ENCODE measurements at regions not wholly inside any gene's neighbourhood (a gene's known extent, or its start where the extent isn't known, plus 50 kb on each side); places are given as distances from the start of the nearest gene placed in this dataset.

- Histone ChIP-seq H3K27ac (ENCODE audit: insufficient read depth, low read length) (no peak overlapping the region), H3K27me3 (ENCODE audit: control insufficient read depth, insufficient read depth, low read length) (peaks cover 3% of the 10 kb centered on the region), H3K9me3 (ENCODE audit: control insufficient read depth, insufficient read depth, low read depth, low read length) (no peaks in the 10 kb centered on the region), H2AFZ (ENCODE audit: low read length) (no peak overlapping the region), H3K4me1 (ENCODE audit: control insufficient read depth, extremely low read depth, insufficient read depth, low read length) (no peaks in the 10 kb centered on the region), H3K4me3 (replicated peaks in 1 of 4; ENCODE audit: control extremely low read depth in 1 of 4, insufficient read depth in 1 of 4, low read depth in 3 of 4, low read length in 4 of 4) (no peak overlapping the region), H3K79me2 (ENCODE audit: control insufficient read depth, insufficient read depth, low read length) (no peaks in the 10 kb centered on the region), H3K9ac (ENCODE audit: insufficient read depth, low read length) (no peak overlapping the region), H4K20me1 (ENCODE audit: control insufficient read depth, extremely low read depth, insufficient read depth, low read length) (no peaks in the 10 kb centered on the region), H3K4me2 (ENCODE audit: extremely low read depth, insufficient read depth, low read length) (no peak overlapping the region), H3K36me3 (ENCODE audit: control insufficient read depth, insufficient read depth, low read length) (no peaks in the 10 kb centered on the region)
- TF ChIP-seq EZH2 (IDR thresholded peaks at IDR 0.05; ENCODE audit: low read length, missing control alignments): no peak
- TF ChIP-seq CTCF (conservative IDR thresholded peaks at IDR 0.05 in 1 of 2, IDR thresholded peaks at IDR 0.05 in 1 of 2; ENCODE audit: low read depth in 1 of 2, low read length in 2 of 2): no peak
- no peak for DNase-seq (ENCODE audit: low read depth in 2 of 2)
These were observed 62.7 kb upstream of the RNU6-1 start for GRCh38 chr15:67902579-67903009.

GRCh38 chr15:67903708-67904107 lies 63.9 kb upstream of the RNU6-1 start:
- no peak overlapping the region for H3K27ac ChIP-seq (ENCODE audit: insufficient read depth, low read length)

GRCh38 chr15:67905628-67906027 lies 65.8 kb upstream of the RNU6-1 start:
- peaks cover 3% of the 10 kb centered on the region for H3K27me3 ChIP-seq (ENCODE audit: control insufficient read depth, insufficient read depth, low read length)
- TF ChIP-seq EZH2 (IDR thresholded peaks at IDR 0.05; ENCODE audit: low read length, missing control alignments) (no peak), CTCF (conservative IDR thresholded peaks at IDR 0.05 in 1 of 2, IDR thresholded peaks at IDR 0.05 in 1 of 2; ENCODE audit: low read depth in 1 of 2, low read length in 2 of 2) (no peak)
- no peak overlapping the region for H2AFZ ChIP-seq (ENCODE audit: low read length)
- H3K27ac ChIP-seq (ENCODE audit: insufficient read depth, low read length): no peak overlapping the region
- H4K20me1 ChIP-seq (ENCODE audit: control insufficient read depth, extremely low read depth, insufficient read depth, low read length): no peaks in the 10 kb centered on the region
- no peak overlapping the region for H3K4me3 ChIP-seq (replicated peaks in 1 of 4; ENCODE audit: control extremely low read depth in 1 of 4, insufficient read depth in 1 of 4, low read depth in 3 of 4, low read length in 4 of 4)
- H3K9me3 ChIP-seq (ENCODE audit: control insufficient read depth, insufficient read depth, low read depth, low read length): no peaks in the 10 kb centered on the region
- DNase-seq (ENCODE audit: low read depth in 2 of 2): no peak
- no peaks in the 10 kb centered on the region for H3K36me3 ChIP-seq (ENCODE audit: control insufficient read depth, insufficient read depth, low read length)
- H3K4me2 ChIP-seq (ENCODE audit: extremely low read depth, insufficient read depth, low read length): no peak overlapping the region
- no peaks in the 10 kb centered on the region for H3K79me2 ChIP-seq (ENCODE audit: control insufficient read depth, insufficient read depth, low read length)
- no peak overlapping the region for H3K9ac ChIP-seq (ENCODE audit: insufficient read depth, low read length)
- H3K4me1 ChIP-seq (ENCODE audit: control insufficient read depth, extremely low read depth, insufficient read depth, low read length): no peaks in the 10 kb centered on the region

More at GRCh38 chr15:67903708-67904107, 63.9 kb upstream of the RNU6-1 start:
- H3K9ac ChIP-seq (ENCODE audit: insufficient read depth, low read length): no peak overlapping the region
- H4K20me1 ChIP-seq (ENCODE audit: control insufficient read depth, extremely low read depth, insufficient read depth, low read length): no peaks in the 10 kb centered on the region
- H3K36me3 ChIP-seq (ENCODE audit: control insufficient read depth, insufficient read depth, low read length): no peaks in the 10 kb centered on the region
- peaks cover 3% of the 10 kb centered on the region for H3K27me3 ChIP-seq (ENCODE audit: control insufficient read depth, insufficient read depth, low read length)
- H3K79me2 ChIP-seq (ENCODE audit: control insufficient read depth, insufficient read depth, low read length): no peaks in the 10 kb centered on the region
- TF ChIP-seq EZH2 (IDR thresholded peaks at IDR 0.05; ENCODE audit: low read length, missing control alignments): no peak
- no peak for TF ChIP-seq CTCF (conservative IDR thresholded peaks at IDR 0.05 in 1 of 2, IDR thresholded peaks at IDR 0.05 in 1 of 2; ENCODE audit: low read depth in 1 of 2, low read length in 2 of 2)
- H3K4me2 ChIP-seq (ENCODE audit: extremely low read depth, insufficient read depth, low read length): no peak overlapping the region
- no peak for DNase-seq (ENCODE audit: low read depth in 2 of 2)
- H3K9me3 ChIP-seq (ENCODE audit: control insufficient read depth, insufficient read depth, low read depth, low read length): no peaks in the 10 kb centered on the region
- H3K4me1 ChIP-seq (ENCODE audit: control insufficient read depth, extremely low read depth, insufficient read depth, low read length): no peaks in the 10 kb centered on the region
- H2AFZ ChIP-seq (ENCODE audit: low read length): no peak overlapping the region
- H3K4me3 ChIP-seq (replicated peaks in 1 of 4; ENCODE audit: control extremely low read depth in 1 of 4, insufficient read depth in 1 of 4, low read depth in 3 of 4, low read length in 4 of 4): no peak overlapping the region

Measured in fibroblast of lung (primary cell).